Fibroblast of skin of left quadriceps (primary cell): ENCODE measurements at regions not wholly inside any gene's neighbourhood (a gene's known extent, or its start where the extent isn't known, plus 50 kb on each side); places are given as distances from the start of the nearest gene placed in this dataset.
"Not testable (repeated sequence)": the region's sequence is repeated elsewhere in the genome, so short reads cannot be mapped to it uniquely, and the experiment has no call there.

ENCODE experiments used
- DNase-seq, 2 experiments: peaks; one replicate each; pipeline ENCODE4 v3.0.0-alpha.2; 2013; ENCODE audit warnings: low read depth in 2 of 2

DNA sequence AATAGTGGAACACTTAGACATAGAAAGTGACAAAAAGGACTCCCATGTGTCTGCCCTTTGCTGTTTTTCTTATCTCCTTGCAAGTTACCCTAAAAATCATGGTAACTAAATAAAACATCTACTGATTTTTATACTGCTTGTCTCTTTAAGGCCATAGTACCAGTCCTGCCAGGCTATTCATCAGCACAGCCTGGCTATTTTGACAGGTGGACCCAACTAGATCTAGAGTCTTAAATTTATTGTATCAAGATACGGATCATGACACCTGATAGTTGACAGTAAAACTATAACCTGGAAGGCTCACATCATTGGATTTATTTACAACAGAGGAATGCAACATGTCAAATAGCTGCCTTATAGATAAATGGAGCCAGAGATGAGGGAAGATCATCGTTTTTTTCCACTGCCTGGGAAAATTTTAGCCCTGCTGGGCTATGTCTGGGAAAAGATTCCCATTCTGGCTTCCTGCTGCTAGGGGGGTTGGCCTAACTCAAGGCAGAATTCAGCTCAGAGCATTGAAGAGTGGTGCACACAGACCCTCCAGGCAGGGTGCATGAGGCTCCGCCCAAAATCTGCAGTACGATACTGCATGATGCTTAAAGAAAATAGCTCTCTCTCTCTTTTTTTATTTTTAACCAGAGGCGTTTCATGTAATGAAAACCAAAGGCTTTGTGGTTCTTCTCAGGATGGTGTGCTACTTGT is 292.0 kb upstream of the FZD8 start:
- no peak for DNase-seq

DNA sequence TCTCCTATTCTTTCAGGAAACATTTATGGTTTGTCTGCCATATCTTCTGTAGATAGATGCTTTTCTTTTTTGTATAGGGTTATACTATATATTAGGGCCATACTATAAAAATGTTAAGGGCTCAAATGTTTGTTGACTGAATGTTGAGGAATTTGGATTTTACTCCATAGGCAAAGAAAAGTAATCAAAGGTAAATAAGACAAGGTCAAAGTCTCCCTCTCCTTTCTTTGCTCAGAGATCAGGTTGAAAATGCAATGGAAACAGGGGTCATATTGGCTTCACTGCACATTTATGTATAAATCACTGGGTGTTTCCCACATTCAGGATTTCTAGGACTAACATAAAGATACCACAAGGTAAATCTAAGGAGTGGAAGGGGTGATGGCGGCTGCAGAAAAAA is 291.4 kb upstream of the FZD8 start:
- DNase-seq, result no peak

DNA sequence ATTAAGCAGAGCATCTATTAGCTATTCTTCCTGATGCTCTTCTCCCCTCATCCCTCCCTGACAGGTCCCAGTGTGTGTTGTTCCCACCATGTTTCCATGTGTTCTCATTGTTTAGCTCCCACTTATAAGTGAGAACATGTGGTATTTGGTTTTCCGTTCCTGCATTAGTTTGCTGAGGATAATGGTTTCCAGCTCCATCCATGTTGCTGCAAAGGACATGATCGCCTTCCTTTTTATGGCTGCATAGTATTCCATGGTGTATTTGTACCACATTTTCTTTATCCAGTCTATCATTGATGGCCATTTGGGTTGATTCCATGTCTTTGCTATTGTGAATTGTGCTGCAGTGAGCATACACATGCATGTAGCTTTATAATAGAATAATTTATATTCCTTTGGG is 287.9 kb upstream of the FZD8 start:
- not testable (repeated sequence) for DNase-seq

GRCh38 chr10:35928748-35929147 is 286.7 kb upstream of the FZD8 start:
- DNase-seq, result no peak

- DNase-seq, result no peak
These were observed 285.9 kb upstream of the FZD8 start for GRCh38 chr10:35927990-35928488.

DNA sequence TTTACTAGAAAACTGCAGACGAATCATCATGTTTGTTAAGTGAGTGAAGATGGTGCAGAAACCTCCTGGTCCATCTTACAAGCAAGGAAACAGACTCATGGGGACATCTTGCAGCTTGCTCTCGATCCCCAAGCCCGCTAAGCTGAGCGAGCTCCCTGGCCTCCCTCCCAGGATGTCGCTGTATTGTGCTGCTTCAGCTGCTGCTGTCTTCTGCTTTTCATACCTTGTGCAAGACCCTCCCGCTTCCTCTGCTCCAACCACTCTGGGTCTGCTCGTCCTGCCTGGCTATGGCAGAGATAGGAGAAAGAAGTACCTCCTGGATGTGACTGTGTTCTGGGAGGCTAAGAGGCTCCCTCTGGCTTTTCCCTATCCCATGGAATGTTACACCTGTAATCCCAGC is 285.2 kb upstream of the FZD8 start:
- DNase-seq, result no peak

DNA sequence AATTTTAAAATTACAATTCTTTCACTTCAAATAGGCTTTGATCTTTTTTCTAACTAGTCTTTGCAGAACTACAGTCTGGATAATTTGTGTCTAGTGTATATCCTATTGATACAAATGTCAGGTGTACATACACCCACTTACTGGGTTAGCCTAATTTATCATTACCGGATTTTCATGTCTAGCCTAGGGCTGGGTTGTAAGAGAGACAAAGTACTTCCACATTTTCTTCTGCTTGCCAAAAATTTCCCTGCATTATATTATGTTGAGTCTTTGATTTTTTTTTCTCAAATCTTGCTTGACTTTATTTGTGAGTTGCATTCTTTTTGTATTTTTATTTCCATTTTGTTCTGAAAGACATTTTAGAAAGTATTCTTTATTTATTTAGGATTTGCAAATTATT is 284.8 kb upstream of the FZD8 start:
- no peak for DNase-seq

DNA sequence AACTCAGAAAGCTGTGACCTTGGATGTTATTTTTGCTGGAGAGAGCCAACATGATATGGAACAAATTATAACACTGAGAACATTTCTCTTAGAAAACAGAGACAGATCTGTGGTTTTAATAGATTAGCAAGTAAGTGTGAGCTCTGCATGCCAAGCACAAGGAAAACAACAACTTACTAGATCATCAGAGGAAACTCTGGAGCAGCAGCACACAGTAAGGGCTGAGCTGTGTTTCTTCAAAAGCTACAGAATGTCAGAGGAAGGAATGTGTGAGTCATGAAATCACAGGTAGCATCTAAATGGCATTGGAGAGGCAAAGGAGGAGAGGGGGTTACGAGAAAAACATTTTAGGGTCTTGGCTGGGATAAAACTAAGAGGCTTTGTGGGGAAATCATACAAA is 283.4 kb upstream of the FZD8 start:
- no peak for DNase-seq

GRCh38 chr10:35924759-35925158 is 282.7 kb upstream of the FZD8 start:
- no peak for DNase-seq

GRCh38 chr10:35922876-35923600 is 280.9 kb upstream of the FZD8 start:
- DNase-seq, result no peak

GRCh38 chr10:35921866-35922350 is 279.8 kb upstream of the FZD8 start:
- DNase-seq, result no peak

DNA sequence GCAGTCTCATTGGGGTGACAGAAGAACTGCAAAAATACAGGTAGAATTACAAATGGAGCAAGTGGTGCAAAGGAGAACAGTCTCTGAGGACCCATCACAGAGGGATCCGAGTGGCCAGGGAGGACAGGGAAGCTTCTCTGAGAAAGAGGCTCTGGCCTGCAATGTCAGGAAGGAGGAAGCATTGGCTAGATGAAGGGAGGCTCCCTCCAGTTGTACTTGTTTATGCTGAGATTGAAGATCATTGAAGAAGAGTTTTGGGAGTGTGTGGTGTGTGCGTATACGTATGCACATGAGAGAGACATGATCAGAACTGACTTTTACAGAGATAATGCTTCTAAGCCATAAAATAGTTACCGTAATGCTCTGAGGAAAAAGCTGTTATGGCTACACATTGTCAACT is 274.7 kb upstream of the FZD8 start:
- no peak for DNase-seq

DNA sequence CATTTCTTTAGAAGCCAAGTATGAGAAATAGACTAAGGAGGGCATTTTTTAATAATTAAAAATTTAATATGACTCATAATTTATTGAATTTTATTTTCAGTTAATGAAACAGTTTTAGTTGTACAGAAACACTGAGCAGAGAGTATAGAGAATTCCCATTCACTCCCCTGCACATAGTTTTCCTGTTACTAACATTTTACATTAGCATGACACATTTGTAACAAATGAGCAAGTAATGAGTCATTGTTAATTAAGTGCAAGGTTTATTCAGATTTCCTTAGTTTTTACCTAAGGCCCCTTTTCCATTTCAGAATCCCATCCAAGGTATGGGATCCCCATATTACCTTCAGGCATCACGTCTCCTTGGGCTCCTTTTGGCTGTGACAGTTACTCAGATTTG is 271.5 kb upstream of the FZD8 start:
- peak; percentile 56 to 59 for DNase-seq

GRCh38 chr10:35912615-35913569 is 270.8 kb upstream of the FZD8 start:
- DNase-seq, result peak; percentile 37 to 41

- no peak for DNase-seq
These were observed 269.9 kb upstream of the FZD8 start for GRCh38 chr10:35911954-35912353.

GRCh38 chr10:35911233-35911632 is 269.1 kb upstream of the FZD8 start:
- no peak for DNase-seq

GRCh38 chr10:35910234-35910633 is 268.1 kb upstream of the FZD8 start:
- DNase-seq, result peak; percentile 42 to 48

GRCh38 chr10:35909121-35909720 is 267.1 kb upstream of the FZD8 start:
- no peak for DNase-seq

GRCh38 chr10:35908451-35908850 is 266.4 kb upstream of the FZD8 start:
- DNase-seq, result no peak

DNA sequence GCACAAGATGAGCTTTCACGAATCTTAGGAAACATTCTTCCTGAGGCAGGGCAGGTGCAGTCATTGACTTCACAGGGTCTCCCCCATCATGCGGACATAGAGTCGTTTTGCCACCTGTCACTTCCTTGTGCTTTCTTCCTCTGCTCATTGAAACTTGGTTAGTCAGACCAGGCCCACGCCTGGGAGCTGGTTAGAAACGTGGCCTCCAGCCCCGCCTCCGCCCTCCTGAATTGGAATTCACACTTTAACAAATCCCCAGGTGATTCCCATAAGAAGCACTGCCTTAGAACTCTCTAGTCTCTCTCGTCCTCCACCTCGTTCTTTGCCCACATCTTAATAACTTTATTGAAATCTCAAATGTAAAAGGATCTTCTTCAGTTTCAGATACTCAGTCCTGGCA is 265.5 kb upstream of the FZD8 start:
- no peak for DNase-seq

- DNase-seq, result no peak
These were observed 264.1 kb upstream of the FZD8 start for GRCh38 chr10:35906155-35906554.

- no peak for DNase-seq
These were observed 260.9 kb upstream of the FZD8 start for GRCh38 chr10:35903021-35903420.
